Stomach (tissue), 4 donors: ENCODE measurements at regions not wholly inside any gene's neighbourhood (a gene's known extent, or its start where the extent isn't known, plus 50 kb on each side); places are given as distances from the start of the nearest gene placed in this dataset.

Experiments
- EP300 ChIP-seq: sonication (generic); formaldehyde crosslinking; IDR thresholded peaks from one replicate; pipeline ENCODE4 v1.6.1; 2017; ENCODE audit warnings: antibody characterized with exemption
- POLR2A ChIP-seq, 4 donors: fragments of 450-650 bp; IDR thresholded peaks; one replicate each; pipeline ENCODE4 v1.6.1; 2016; ENCODE audit warnings: antibody characterized with exemption in 4 of 4, control low read depth in 2 of 4, mild to moderate bottlenecking in 1 of 4, moderate library complexity in 1 of 4
- POLR2AphosphoS5 ChIP-seq, 3 donors: sonication (generic); formaldehyde crosslinking; IDR thresholded peaks; one replicate each; pipeline ENCODE4 v1.6.1; 2016; ENCODE audit warnings: antibody characterized with exemption in 3 of 3
- TF ChIP-seq, protein P1 (sequence below), 7 experiments: fragments of 450-650 bp in 4 of 7; fragments of 200-600 bp in 3 of 7; sonication (generic) in 3 of 7; IDR thresholded peaks; one replicate each; pipeline ENCODE4 v1.5.1; 2016 to 2019; ENCODE audit warnings: antibody characterized with exemption in 7 of 7, control low read depth in 2 of 7, mild to moderate bottlenecking in 1 of 7

DNA sequence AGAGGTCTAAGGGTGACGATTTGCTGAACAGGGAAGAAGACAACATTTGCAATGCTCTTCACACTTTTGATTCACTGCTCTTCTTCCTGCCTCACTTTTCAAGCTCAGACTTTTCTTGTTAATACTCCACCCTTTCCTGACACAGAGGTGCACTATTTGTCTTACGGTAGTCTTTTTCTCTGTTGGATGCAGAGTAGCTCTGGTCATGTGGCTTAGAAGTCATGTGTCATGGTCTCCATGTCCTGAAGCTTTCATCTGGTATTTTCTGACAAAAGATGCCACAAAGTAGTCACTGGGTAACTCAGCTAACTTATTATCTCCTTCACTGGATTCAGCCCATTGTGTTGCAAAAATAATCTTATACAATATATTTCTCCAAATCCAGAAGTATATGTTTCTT, 149.1 kb downstream of the TFEC start:
- TF ChIP-seq, protein P1, sequence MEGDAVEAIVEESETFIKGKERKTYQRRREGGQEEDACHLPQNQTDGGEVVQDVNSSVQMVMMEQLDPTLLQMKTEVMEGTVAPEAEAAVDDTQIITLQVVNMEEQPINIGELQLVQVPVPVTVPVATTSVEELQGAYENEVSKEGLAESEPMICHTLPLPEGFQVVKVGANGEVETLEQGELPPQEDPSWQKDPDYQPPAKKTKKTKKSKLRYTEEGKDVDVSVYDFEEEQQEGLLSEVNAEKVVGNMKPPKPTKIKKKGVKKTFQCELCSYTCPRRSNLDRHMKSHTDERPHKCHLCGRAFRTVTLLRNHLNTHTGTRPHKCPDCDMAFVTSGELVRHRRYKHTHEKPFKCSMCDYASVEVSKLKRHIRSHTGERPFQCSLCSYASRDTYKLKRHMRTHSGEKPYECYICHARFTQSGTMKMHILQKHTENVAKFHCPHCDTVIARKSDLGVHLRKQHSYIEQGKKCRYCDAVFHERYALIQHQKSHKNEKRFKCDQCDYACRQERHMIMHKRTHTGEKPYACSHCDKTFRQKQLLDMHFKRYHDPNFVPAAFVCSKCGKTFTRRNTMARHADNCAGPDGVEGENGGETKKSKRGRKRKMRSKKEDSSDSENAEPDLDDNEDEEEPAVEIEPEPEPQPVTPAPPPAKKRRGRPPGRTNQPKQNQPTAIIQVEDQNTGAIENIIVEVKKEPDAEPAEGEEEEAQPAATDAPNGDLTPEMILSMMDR (IDR thresholded peaks at IDR 0.05), result no peak
- TF ChIP-seq POLR2AphosphoS5 (IDR thresholded peaks at IDR 0.05), result no peak
- TF ChIP-seq POLR2A (IDR thresholded peaks at IDR 0.05), result no peak
- no peak for TF ChIP-seq EP300
